CD4-positive, alpha-beta T cell treated with Interleukin-21 for 1 hour (primary cell): ENCODE measurements at regions not wholly inside any gene's neighbourhood (a gene's known extent, or its start where the extent isn't known, plus 50 kb on each side); places are given as distances from the start of the nearest gene placed in this dataset.
"Not testable (repeated sequence)": the region's sequence is repeated elsewhere in the genome, so short reads cannot be mapped to it uniquely, and the experiment has no call there.

ENCODE experiments used
- DNase-seq: peaks from one replicate; pipeline ENCODE4 v3.0.0-alpha.2; 2020

GRCh38 chr5:106521701-106522100 lies 1149.0 kb downstream of the EFNA5 start:
- DNase-seq = no peak

- DNase-seq = no peak
These were observed 1160.4 kb downstream of the EFNA5 start for GRCh38 chr5:106510321-106510720.

- no peak for DNase-seq
These were observed 1161.8 kb downstream of the EFNA5 start for GRCh38 chr5:106508894-106509293.

GRCh38 chr5:106493910-106494309 lies 1176.8 kb downstream of the EFNA5 start:
- no peak for DNase-seq

GRCh38 chr5:106489004-106489403 lies 1181.7 kb downstream of the EFNA5 start:
- no peak for DNase-seq

GRCh38 chr5:106488407-106488806 lies 1182.3 kb downstream of the EFNA5 start:
- no peak for DNase-seq

GRCh38 chr5:106481374-106481773 lies 1189.4 kb downstream of the EFNA5 start:
- DNase-seq = no peak

- no peak for DNase-seq
These were observed 1194.1 kb downstream of the EFNA5 start for GRCh38 chr5:106476630-106477029.

- DNase-seq = no peak
These were observed 1196.7 kb downstream of the EFNA5 start for GRCh38 chr5:106474066-106474465.

- DNase-seq = no peak
These were observed 1211.2 kb downstream of the EFNA5 start for GRCh38 chr5:106459541-106459940.

GRCh38 chr5:106454651-106455415 lies 1215.9 kb downstream of the EFNA5 start:
- no peak for DNase-seq

GRCh38 chr5:106454050-106454449 lies 1216.7 kb downstream of the EFNA5 start:
- DNase-seq = no peak

- no peak for DNase-seq
These were observed 1218.7 kb downstream of the EFNA5 start for GRCh38 chr5:106451998-106452397.

GRCh38 chr5:106443746-106444145 lies 1227.0 kb downstream of the EFNA5 start:
- DNase-seq = no peak

GRCh38 chr5:106435185-106435584 lies 1235.6 kb downstream of the EFNA5 start:
- DNase-seq = no peak

GRCh38 chr5:106430733-106431132 lies 1240.0 kb downstream of the EFNA5 start:
- DNase-seq = not testable (repeated sequence)

- DNase-seq = no peak
These were observed 1247.4 kb downstream of the EFNA5 start for GRCh38 chr5:106423109-106423897.

GRCh38 chr5:106420102-106420501 lies 1250.6 kb downstream of the EFNA5 start:
- DNase-seq = no peak

- no peak for DNase-seq
These were observed 1252.5 kb downstream of the EFNA5 start for GRCh38 chr5:106418196-106418595.

GRCh38 chr5:106417566-106417965 lies 1253.2 kb downstream of the EFNA5 start:
- DNase-seq = no peak

GRCh38 chr5:106417163-106417562 lies 1253.6 kb downstream of the EFNA5 start:
- DNase-seq = no peak

- DNase-seq = no peak
These were observed 1255.2 kb downstream of the EFNA5 start for GRCh38 chr5:106415541-106415940.

- DNase-seq = no peak
These were observed 1256.4 kb downstream of the EFNA5 start for GRCh38 chr5:106414342-106414741.

- DNase-seq = no peak
These were observed 1258.1 kb downstream of the EFNA5 start for GRCh38 chr5:106412606-106413005.
